H9 (cell line): ENCODE measurements at regions not wholly inside any gene's neighbourhood (a gene's known extent, or its start where the extent isn't known, plus 50 kb on each side); places are given as distances from the start of the nearest gene placed in this dataset.

ENCODE experiments used
- DNase-seq: peaks from one replicate; pipeline ENCODE4 v3.0.0-alpha.2; 2017
- H2AFZ ChIP-seq: one replicate; pipeline ENCODE4 v1.6.1; 2013; ENCODE audit warnings: mild to moderate bottlenecking, low read length, control low read depth, moderate library complexity
- H2AK5ac ChIP-seq: 2 replicates; pipeline ENCODE4 v1.6.1; 2013; ENCODE audit warnings: low read length, control low read depth, mixed read lengths; ENCODE audit not compliant: insufficient read length
- H2BK120ac ChIP-seq: one replicate; pipeline ENCODE4 v1.6.1; 2013; ENCODE audit warnings: low read depth, mild to moderate bottlenecking, low read length, control low read depth, inconsistent platforms; ENCODE audit not compliant: poor library complexity, severe bottlenecking
- H2BK12ac ChIP-seq: 2 replicates; pipeline ENCODE4 v1.6.1; 2013; ENCODE audit warnings: low read length, control low read depth, mixed read lengths, low read depth; ENCODE audit not compliant: insufficient read length
- H2BK15ac ChIP-seq: 2 replicates; pipeline ENCODE4 v1.6.1; 2013; ENCODE audit warnings: low read depth, low read length, control low read depth
- H2BK20ac ChIP-seq: one replicate; pipeline ENCODE4 v1.6.1; 2013; ENCODE audit warnings: low read depth, mild to moderate bottlenecking, low read length, control low read depth, inconsistent platforms; ENCODE audit not compliant: poor library complexity, severe bottlenecking
- H2BK5ac ChIP-seq: 2 replicates; pipeline ENCODE4 v1.6.1; 2013; ENCODE audit warnings: low read length, control low read depth, mixed read lengths; ENCODE audit not compliant: insufficient read length
- H3K14ac ChIP-seq: 2 replicates; pipeline ENCODE4 v1.6.1; 2013; ENCODE audit warnings: low read length, control low read depth; ENCODE audit not compliant: insufficient read depth
- H3K18ac ChIP-seq: 2 replicates; pipeline ENCODE4 v1.6.1; 2013; ENCODE audit warnings: low read depth, mild to moderate bottlenecking, mixed read lengths, low read length, control low read depth; ENCODE audit not compliant: insufficient read length
- H3K23ac ChIP-seq: 2 replicates; pipeline ENCODE4 v1.6.1; 2013; ENCODE audit warnings: low read length, control low read depth, mixed read lengths, low read depth; ENCODE audit not compliant: insufficient read length
- H3K23me2 ChIP-seq: 2 replicates; pipeline ENCODE4 v1.6.1; 2013; ENCODE audit warnings: low read depth, mild to moderate bottlenecking, mixed read lengths, low read length, control low read depth; ENCODE audit not compliant: insufficient read length, poor library complexity, severe bottlenecking
- H3K27ac ChIP-seq: 2 replicates; pipeline ENCODE4 v1.5.1; 2013; ENCODE audit warnings: low read length, control low read depth, mixed read lengths, low read depth; ENCODE audit not compliant: insufficient read length
- H3K27me3 ChIP-seq: 2 replicates; pipeline ENCODE4 v1.6.1; 2013; ENCODE audit warnings: low read length, control low read depth, inconsistent platforms; ENCODE audit not compliant: insufficient read depth
- H3K4ac ChIP-seq: 2 replicates; pipeline ENCODE4 v1.6.1; 2013; ENCODE audit warnings: low read depth, mild to moderate bottlenecking, control low read depth, inconsistent platforms, low read length, moderate library complexity
- H3K4me1 ChIP-seq: 2 replicates; pipeline ENCODE4 v1.6.1; 2013; ENCODE audit warnings: low read length, control low read depth, inconsistent platforms; ENCODE audit not compliant: insufficient read depth
- H3K4me2 ChIP-seq: 2 replicates; pipeline ENCODE4 v1.6.1; 2013; ENCODE audit warnings: low read length, control low read depth, mixed read lengths; ENCODE audit not compliant: insufficient read length, insufficient read depth
- H3K56ac ChIP-seq: 2 replicates; pipeline ENCODE4 v1.6.1; 2013; ENCODE audit warnings: low read depth, mild to moderate bottlenecking, mixed read lengths, low read length, control low read depth; ENCODE audit not compliant: insufficient read length
- H3K79me1 ChIP-seq: 2 replicates; pipeline ENCODE4 v1.6.1; 2013; ENCODE audit warnings: low read depth, mild to moderate bottlenecking, moderate library complexity, low read length, control low read depth, inconsistent platforms; ENCODE audit not compliant: insufficient read depth, poor library complexity, severe bottlenecking
- H3K79me2 ChIP-seq: 2 replicates; pipeline ENCODE4 v1.6.1; 2013; ENCODE audit warnings: low read length, control low read depth, inconsistent platforms; ENCODE audit not compliant: insufficient read depth
- H3K9ac ChIP-seq: 2 replicates; pipeline ENCODE4 v1.6.1; 2013; ENCODE audit warnings: low read length, control low read depth, mixed read lengths; ENCODE audit not compliant: insufficient read length; ENCODE audit errors: extremely low read depth
- H3K9me3 ChIP-seq: one replicate; pipeline ENCODE4 v1.6.1; 2013; ENCODE audit warnings: low read depth, low read length, inconsistent platforms; ENCODE audit not compliant: control insufficient read depth
- H3T11ph ChIP-seq: one replicate; pipeline ENCODE4 v1.6.1; 2013; ENCODE audit warnings: mild to moderate bottlenecking, low read length, control low read depth, inconsistent platforms
- H4K20me1 ChIP-seq: one replicate; pipeline ENCODE4 v1.6.1; 2013; ENCODE audit not compliant: control insufficient read depth, insufficient read length, insufficient read depth
- H4K5ac ChIP-seq: 2 replicates; pipeline ENCODE4 v1.6.1; 2013; ENCODE audit warnings: low read depth, mild to moderate bottlenecking, mixed read lengths, low read length, control low read depth; ENCODE audit not compliant: insufficient read length
- H4K8ac ChIP-seq: replicated peaks from 2 replicates; pipeline ENCODE4 v1.6.1; 2013; ENCODE audit warnings: low read length, control low read depth, mixed read lengths, low read depth; ENCODE audit not compliant: insufficient read length
- H4K91ac ChIP-seq: 2 replicates; pipeline ENCODE4 v1.6.1; 2013; ENCODE audit warnings: low read depth, mild to moderate bottlenecking, moderate library complexity, mixed read lengths, low read length, control low read depth; ENCODE audit not compliant: insufficient read length
- H3K27ac Mint-ChIP-seq, 3 experiments: 2 replicates in 2 of 3; 3 replicates in 1 of 3; pipeline ENCODE4 v1.8.0; 2020 to 2021; ENCODE audit warnings: mixed read lengths in 3 of 3, mild to moderate bottlenecking in 1 of 3, moderate library complexity in 1 of 3
- H3K27me3 Mint-ChIP-seq: 2 replicates; pipeline ENCODE4 v1.8.0; 2021; ENCODE audit warnings: low read depth, mild to moderate bottlenecking, moderate library complexity, mixed read lengths
- H3K36me3 Mint-ChIP-seq, 3 experiments: 2 replicates in 2 of 3; 3 replicates in 1 of 3; pipeline ENCODE4 v1.8.0; 2020 to 2021; ENCODE audit warnings: low read depth in 3 of 3, mixed read lengths in 3 of 3; ENCODE audit not compliant: insufficient read depth in 1 of 3
- H3K4me1 Mint-ChIP-seq, 2 experiments: 2 replicates each; pipeline ENCODE4 v1.8.0; 2020; ENCODE audit warnings: mixed read lengths in 2 of 2
- H3K4me3 Mint-ChIP-seq, 2 experiments: 2 replicates in 1 of 2; 3 replicates in 1 of 2; pipeline ENCODE4 v1.8.0; 2020 to 2021; ENCODE audit warnings: mild to moderate bottlenecking in 2 of 2, mixed read lengths in 2 of 2, moderate library complexity in 1 of 2
- H3K9me3 Mint-ChIP-seq, 2 experiments: 2 replicates in 1 of 2; 3 replicates in 1 of 2; pipeline ENCODE4 v1.8.0; 2020; ENCODE audit warnings: mild to moderate bottlenecking in 2 of 2, mixed read lengths in 2 of 2, moderate library complexity in 1 of 2
- CTCF ChIP-seq: fragments of 200-600 bp; sonication (generic); conservative IDR thresholded peaks from 3 replicates; pipeline ENCODE4 v1.8.0; 2021; ENCODE audit warnings: antibody characterized with exemption, mild to moderate bottlenecking
- WGBS: extraction: QIAGEN DNeasy Blood & Tissue Kit; methylation state at CpG from one replicate; pipeline ENCODE4 v1.1.7; 2013; ENCODE audit warnings: missing lambda C conversion rate, low lambda C conversion rate, mixed read lengths; ENCODE audit not compliant: insufficient read length; ENCODE audit errors: extremely low coverage; 5-methylcytosine and 5-hydroxymethylcytosine counted together

- Histone ChIP-seq H3K27ac (no peak overlapping the region), H2BK120ac (no peak overlapping the region), H2AK5ac (no peak overlapping the region), H3K4me2 (no peak overlapping the region), H2BK5ac (no peak overlapping the region), H3K4ac (no peak overlapping the region), H3K56ac (no peak overlapping the region), H4K5ac (no peak overlapping the region), H3K23me2 (no peaks in the 10 kb centered on the region), H3K23ac (no peak overlapping the region), H3K9ac (no peak overlapping the region), H2AFZ (no peak overlapping the region), H2BK12ac (no peak overlapping the region), H3K79me1 (no peaks in the 10 kb centered on the region), H2BK15ac (no peak overlapping the region), H3K79me2 (no peaks in the 10 kb centered on the region), H3K18ac (no peak overlapping the region), H3T11ph (no peak overlapping the region), H4K20me1 (no peaks in the 10 kb centered on the region), H2BK20ac (no peak overlapping the region), H3K4me1 (no peaks in the 10 kb centered on the region), H3K14ac (no peak overlapping the region), H4K91ac (no peak overlapping the region), H4K8ac (no peak overlapping the region), H3K9me3 (no peaks in the 10 kb centered on the region), H3K27me3 (no peaks in the 10 kb centered on the region)
- H3K27ac Mint-ChIP-seq = no peak overlapping the region
- no CpG with 5 or more reads among the region's 5 CpGs for WGBS
- H3K9me3 Mint-ChIP-seq = no peaks in the 10 kb centered on the region
- H3K27me3 Mint-ChIP-seq = peaks cover 2% of the 10 kb centered on the region; the same call in 1 of the 2 replicates
- H3K36me3 Mint-ChIP-seq = no peaks in the 10 kb centered on the region
- no peak overlapping the region for H3K4me3 Mint-ChIP-seq
- DNase-seq = peak; percentile 12
- H3K4me1 Mint-ChIP-seq = peaks cover 0 to 3% of the 10 kb centered on the region in 2 experiments; a peak in 2 of 4 replicates
- TF ChIP-seq CTCF = no peak
These were observed 273.2 kb downstream of the GADD45G start for GRCh38 chr9:89878003-89878411.
